AG09319 (cell line): ENCODE measurements at regions not wholly inside any gene's neighbourhood (a gene's known extent, or its start where the extent isn't known, plus 50 kb on each side); places are given as distances from the start of the nearest gene placed in this dataset.

Experiments used
- DNase-seq: peaks from one replicate; pipeline ENCODE4 v3.0.0-alpha.2; 2010; ENCODE audit warnings: low read depth; ENCODE audit errors: extremely low read depth
- CTCF ChIP-seq: IDR thresholded peaks from 2 replicates; pipeline ENCODE4 v1.5.1; 2011; ENCODE audit warnings: low read depth, mild to moderate bottlenecking, inconsistent platforms, low read length, moderate library complexity

- peak; percentile 98 for TF ChIP-seq CTCF
- DNase-seq: peak; percentile 3
Measured at GRCh38 chr1:91165033-91165654, 143.3 kb upstream of the ZNF644 start.

- DNase-seq: no peak
- TF ChIP-seq CTCF: no peak
Measured at GRCh38 chr1:91162613-91163012, 140.8 kb upstream of the ZNF644 start.

- TF ChIP-seq CTCF: no peak
- no peak for DNase-seq
Measured at GRCh38 chr1:91161749-91162148, 139.9 kb upstream of the ZNF644 start.

- TF ChIP-seq CTCF: no peak
- DNase-seq: no peak
Measured at GRCh38 chr1:91161166-91161565, 139.3 kb upstream of the ZNF644 start.

GRCh38 chr1:91160363-91161075 is 138.7 kb upstream of the ZNF644 start:
- no peak for DNase-seq
- no peak for TF ChIP-seq CTCF

GRCh38 chr1:91153341-91153740 is 131.5 kb upstream of the ZNF644 start:
- no peak for DNase-seq
- TF ChIP-seq CTCF: no peak

GRCh38 chr1:91152331-91152730 is 130.5 kb upstream of the ZNF644 start:
- TF ChIP-seq CTCF: no peak
- DNase-seq: no peak
